Erythroblast (primary cell): ENCODE measurements at regions not wholly inside any gene's neighbourhood (a gene's known extent, or its start where the extent isn't known, plus 50 kb on each side); places are given as distances from the start of the nearest gene placed in this dataset.
"Not testable (repeated sequence)": the region's sequence is repeated elsewhere in the genome, so short reads cannot be mapped to it uniquely, and the experiment has no call there.

Source experiments
- DNase-seq, 2 experiments: peaks; one replicate each; lab custom pipeline; 2025; lab: John Stamatoyannopoulos, UW
- GATA1 ChIP-seq: IDR thresholded peaks from 2 replicates; pipeline ENCODE4 v1.6.1; 2011; ENCODE audit warnings: low read depth, mild to moderate bottlenecking, control low read depth, low read length, moderate library complexity
- POLR2A ChIP-seq: IDR thresholded peaks from 2 replicates; pipeline ENCODE4 v1.6.1; 2011; ENCODE audit warnings: mild to moderate bottlenecking, low read length

GRCh38 chr11:114785820-114786219 is 107.5 kb downstream of the NXPE2 start:
- TF ChIP-seq GATA1 (no peak), POLR2A (no peak)
- DNase-seq: no peak

DNA sequence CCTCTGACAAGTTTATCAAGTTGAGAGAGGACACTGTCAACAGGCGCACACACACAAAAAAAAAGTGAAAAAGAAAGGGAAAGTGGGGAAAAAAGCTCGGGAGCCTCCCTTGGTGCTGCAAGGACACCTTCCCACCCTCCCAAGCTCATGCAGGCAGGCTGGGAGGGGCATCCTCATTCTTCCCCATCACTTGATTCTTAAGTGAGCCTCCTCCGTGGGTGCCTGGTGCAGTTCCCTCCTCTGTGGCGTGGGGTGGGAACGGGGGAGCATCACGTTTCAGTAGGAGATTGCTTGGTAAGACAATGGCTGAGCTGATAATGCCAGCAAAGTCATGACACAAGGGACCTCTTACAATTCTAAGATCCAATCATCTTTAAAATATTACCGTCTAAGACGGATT is 108.8 kb downstream of the NXPE2 start:
- TF ChIP-seq GATA1: no peak
- TF ChIP-seq POLR2A: no peak
- no peak for DNase-seq

GRCh38 chr11:114790910-114791309 is 112.6 kb downstream of the NXPE2 start:
- TF ChIP-seq POLR2A: no peak
- TF ChIP-seq GATA1: no peak

DNA sequence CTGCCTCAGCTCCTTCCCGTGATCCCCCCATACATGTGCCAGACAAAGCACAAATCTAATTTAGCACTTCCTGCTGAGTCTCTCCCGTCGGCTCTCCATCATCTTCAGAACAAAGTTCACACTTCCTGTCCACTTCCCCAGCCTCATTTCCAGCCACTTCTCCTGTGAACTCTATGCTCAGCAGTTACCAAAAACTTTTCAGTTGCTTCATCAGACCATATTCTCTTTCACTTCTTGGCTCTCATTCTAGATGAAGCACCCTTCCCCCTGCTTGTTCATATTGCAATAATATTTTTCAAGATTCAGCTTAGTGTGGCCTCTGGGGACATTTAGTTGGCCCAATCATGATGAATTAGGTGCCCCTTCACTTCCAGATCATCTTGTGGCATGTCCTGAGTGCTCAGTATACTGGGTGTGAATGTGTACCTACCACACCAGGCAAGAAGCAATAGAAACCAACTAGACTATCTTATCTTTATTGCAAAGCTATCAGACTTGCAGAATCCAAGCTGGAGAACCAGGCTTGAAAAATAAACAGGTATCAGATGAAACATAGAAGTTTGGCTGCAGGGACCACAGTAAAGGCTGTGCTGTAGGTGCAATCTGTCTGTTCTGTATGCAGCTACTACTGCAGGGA is 115.8 kb downstream of the NXPE2 start:
- TF ChIP-seq GATA1 (no peak), POLR2A (no peak)
- no peak for DNase-seq

More at GRCh38 chr11:114790910-114791309, 112.6 kb downstream of the NXPE2 start:
- DNase-seq: no peak

GRCh38 chr11:114796954-114797721 is 118.8 kb downstream of the NXPE2 start:
- no peak for DNase-seq
- no peak for TF ChIP-seq POLR2A

GRCh38 chr11:114799476-114799875 is 121.1 kb downstream of the NXPE2 start:
- no peak for TF ChIP-seq POLR2A
- TF ChIP-seq GATA1: no peak
- DNase-seq: no peak

DNA sequence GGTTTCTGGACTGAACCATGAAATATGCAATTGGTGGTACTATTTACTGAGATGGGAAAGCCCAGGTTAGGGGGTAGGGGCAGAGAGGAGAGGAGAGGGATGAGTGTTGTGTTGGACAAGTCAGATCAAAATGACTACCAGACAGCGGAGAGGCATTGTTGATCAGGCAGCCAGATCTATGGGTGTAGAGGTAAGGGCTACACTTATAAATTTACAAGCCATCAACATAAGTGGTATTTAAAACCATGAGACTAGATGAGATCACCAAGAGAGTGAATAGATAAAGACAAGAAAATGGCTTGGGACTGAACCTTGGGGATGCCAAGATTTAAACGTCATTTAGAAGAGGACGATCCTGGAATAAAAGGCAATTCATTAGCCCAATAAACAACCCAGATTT is 123.4 kb downstream of the NXPE2 start:
- TF ChIP-seq GATA1 (no peak), POLR2A (no peak)
- no peak for DNase-seq

GRCh38 chr11:114802878-114803277 is 124.6 kb downstream of the NXPE2 start:
- TF ChIP-seq POLR2A: no peak
- no peak for TF ChIP-seq GATA1

DNA sequence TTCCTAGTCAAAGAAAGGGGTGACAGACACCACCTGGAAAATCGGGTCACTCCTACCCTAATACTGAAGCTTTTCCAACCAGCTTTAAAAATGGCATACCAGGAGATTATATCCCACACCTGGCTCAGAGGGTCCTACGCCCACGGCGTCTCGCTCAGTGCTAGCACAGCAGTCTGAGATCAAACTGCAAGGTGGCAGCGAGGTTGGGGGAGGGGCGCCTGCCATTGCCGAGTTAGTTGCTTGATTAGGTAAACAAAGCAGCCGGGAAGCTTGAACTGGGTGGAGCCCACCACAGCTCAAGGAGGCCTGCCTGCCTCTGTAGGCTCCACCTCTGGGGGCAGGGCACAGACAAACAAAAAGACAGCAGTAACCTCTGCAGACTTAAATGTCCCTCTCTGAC is 127.1 kb downstream of the NXPE2 start:
- not testable (repeated sequence) for DNase-seq

More at GRCh38 chr11:114802878-114803277, 124.6 kb downstream of the NXPE2 start:
- DNase-seq: no peak

DNA sequence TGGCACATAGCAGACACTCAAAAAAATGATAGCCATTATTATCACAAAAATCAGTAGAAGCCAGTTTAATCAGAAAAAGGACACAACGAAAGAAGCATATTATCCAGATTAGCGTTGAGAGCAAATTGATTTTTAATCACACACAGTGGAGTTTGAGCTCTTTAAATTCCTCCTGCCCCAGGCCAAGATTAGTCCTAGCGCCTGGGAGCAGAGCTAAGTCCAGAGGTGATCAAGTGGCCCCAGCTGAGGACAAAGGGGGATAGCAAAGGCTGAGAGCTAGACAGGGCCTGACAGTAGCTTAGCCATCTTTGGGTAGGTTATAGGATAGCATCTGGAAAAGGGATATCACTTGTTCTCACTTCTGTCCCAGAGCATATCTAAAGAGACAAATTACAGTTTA is 133.6 kb downstream of the NXPE2 start:
- no peak for TF ChIP-seq POLR2A
- TF ChIP-seq GATA1: no peak
- no peak for DNase-seq

GRCh38 chr11:114812733-114813132 is 134.4 kb downstream of the NXPE2 start:
- no peak for DNase-seq
- TF ChIP-seq POLR2A: no peak
- TF ChIP-seq GATA1: no peak

- DNase-seq: no peak
- no peak for TF ChIP-seq POLR2A
- TF ChIP-seq GATA1: no peak
Observed at GRCh38 chr11:114813189-114813718, 134.9 kb downstream of the NXPE2 start.

DNA sequence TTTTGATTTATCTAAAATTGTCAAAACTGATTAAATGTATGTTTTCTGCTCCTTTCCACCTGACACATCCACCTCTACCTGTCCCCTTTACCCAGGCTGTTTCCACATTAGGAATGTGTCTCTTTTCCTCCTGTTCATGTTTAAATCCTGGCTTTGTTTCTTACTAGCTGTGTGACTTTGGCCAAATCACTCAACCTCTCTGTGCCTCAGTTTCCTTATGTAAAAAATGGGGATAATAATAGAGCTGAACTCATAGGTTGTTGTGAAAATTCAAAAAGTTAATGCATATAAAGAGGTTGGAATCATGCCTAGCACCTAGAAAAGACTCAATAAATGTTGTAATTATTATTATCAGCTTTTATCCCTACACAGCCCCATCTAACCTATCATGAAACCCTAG is 136.8 kb downstream of the NXPE2 start:
- no peak for DNase-seq
- no peak for TF ChIP-seq GATA1
- no peak for TF ChIP-seq POLR2A

- TF ChIP-seq GATA1 (no peak), POLR2A (no peak)
- no peak for DNase-seq
Observed at GRCh38 chr11:114815761-114816160, 137.4 kb downstream of the NXPE2 start.

GRCh38 chr11:114816791-114817190 is 138.5 kb downstream of the NXPE2 start:
- TF ChIP-seq POLR2A: no peak
- TF ChIP-seq GATA1: no peak
- no peak for DNase-seq

DNA sequence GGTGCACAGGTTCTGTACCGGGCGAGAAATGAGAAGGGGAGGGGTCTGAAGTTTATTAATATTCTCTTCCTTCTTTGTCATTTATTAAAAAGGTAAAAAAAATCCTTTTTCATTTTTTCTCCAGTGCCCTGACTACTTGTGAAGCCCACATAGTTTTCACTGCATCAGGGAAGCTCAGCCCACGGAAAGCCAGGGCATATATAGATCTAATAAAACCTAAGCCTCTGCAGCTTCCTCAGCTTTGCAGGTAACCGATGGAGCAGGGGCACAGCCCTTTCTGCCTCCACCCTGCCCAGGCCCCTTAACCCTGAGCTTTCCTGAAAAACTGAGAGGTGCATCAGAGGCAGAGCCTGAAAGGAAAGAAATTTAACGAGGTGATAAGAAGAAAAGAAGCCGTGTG is 140.1 kb downstream of the NXPE2 start:
- DNase-seq: no peak
- no peak for TF ChIP-seq POLR2A
- no peak for TF ChIP-seq GATA1
